Spleen (tissue), 7 donors: ENCODE measurements at regions not wholly inside any gene's neighbourhood (a gene's known extent, or its start where the extent isn't known, plus 50 kb on each side); places are given as distances from the start of the nearest gene placed in this dataset.

Experiments
- POLR2A ChIP-seq, 3 donors: fragments of 450-650 bp; IDR thresholded peaks; one replicate each; pipeline ENCODE4 v1.5.1; 2017; ENCODE audit warnings: antibody characterized with exemption in 3 of 3, mild to moderate bottlenecking in 1 of 3
- POLR2AphosphoS5 ChIP-seq, 3 donors: sonication (generic); formaldehyde crosslinking; IDR thresholded peaks; one replicate each; pipeline ENCODE4 v1.5.1; 2017; ENCODE audit warnings: antibody characterized with exemption in 3 of 3
- TF ChIP-seq, protein P1 (sequence below), 11 experiments: fragments of 200-600 bp in 7 of 11; fragments of 450-650 bp in 4 of 11; sonication (generic) in 4 of 11; IDR thresholded peaks in 8 of 11; conservative IDR thresholded peaks in 3 of 11; 1 replicate in 7 of 11; 2 replicates in 4 of 11; pipeline versions ENCODE4 v1.4.0 to v1.8.0; 2016 to 2021; ENCODE audit warnings: antibody characterized with exemption in 11 of 11, inconsistent platforms in 4 of 11, mild to moderate bottlenecking in 1 of 11
- donor health status: DM: no; HTN: no; CAD: no; lungs with moderate emphysema.
- donor health status: DM: no; HTN: no; CAD: no.
- donor health status: DM: no; HTN: no; CAD: no.

GRCh38 chr1:244970744-244971551 lies 106.6 kb upstream of the HNRNPU start:
- TF ChIP-seq, protein P1, sequence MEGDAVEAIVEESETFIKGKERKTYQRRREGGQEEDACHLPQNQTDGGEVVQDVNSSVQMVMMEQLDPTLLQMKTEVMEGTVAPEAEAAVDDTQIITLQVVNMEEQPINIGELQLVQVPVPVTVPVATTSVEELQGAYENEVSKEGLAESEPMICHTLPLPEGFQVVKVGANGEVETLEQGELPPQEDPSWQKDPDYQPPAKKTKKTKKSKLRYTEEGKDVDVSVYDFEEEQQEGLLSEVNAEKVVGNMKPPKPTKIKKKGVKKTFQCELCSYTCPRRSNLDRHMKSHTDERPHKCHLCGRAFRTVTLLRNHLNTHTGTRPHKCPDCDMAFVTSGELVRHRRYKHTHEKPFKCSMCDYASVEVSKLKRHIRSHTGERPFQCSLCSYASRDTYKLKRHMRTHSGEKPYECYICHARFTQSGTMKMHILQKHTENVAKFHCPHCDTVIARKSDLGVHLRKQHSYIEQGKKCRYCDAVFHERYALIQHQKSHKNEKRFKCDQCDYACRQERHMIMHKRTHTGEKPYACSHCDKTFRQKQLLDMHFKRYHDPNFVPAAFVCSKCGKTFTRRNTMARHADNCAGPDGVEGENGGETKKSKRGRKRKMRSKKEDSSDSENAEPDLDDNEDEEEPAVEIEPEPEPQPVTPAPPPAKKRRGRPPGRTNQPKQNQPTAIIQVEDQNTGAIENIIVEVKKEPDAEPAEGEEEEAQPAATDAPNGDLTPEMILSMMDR (IDR thresholded peaks at IDR 0.05 in 8 of 11, conservative IDR thresholded peaks at IDR 0.05 in 3 of 11) = peak; percentile 56 to 88 (median 76)
- TF ChIP-seq POLR2AphosphoS5 (IDR thresholded peaks at IDR 0.05) = peak; percentile 91 to 97 (median 92)
- TF ChIP-seq POLR2A (IDR thresholded peaks at IDR 0.05) = peak; percentile 21 to 41 (median 29)
